GM23248 (cell line): ENCODE measurements at regions not wholly inside any gene's neighbourhood (a gene's known extent, or its start where the extent isn't known, plus 50 kb on each side); places are given as distances from the start of the nearest gene placed in this dataset.

Experiments used
- DNase-seq: peaks from one replicate; pipeline ENCODE4 v3.0.0-alpha.2; 2015
- H2AFZ ChIP-seq: fragments of 200-600 bp; sonication (generic); 2 replicates; pipeline ENCODE4 v1.6.1; 2016; ENCODE audit warnings: antibody characterized with exemption
- H3F3A ChIP-seq: fragments of 200-600 bp; sonication (generic); 2 replicates; pipeline ENCODE4 v1.6.1; 2016; ENCODE audit warnings: mild to moderate bottlenecking, antibody characterized with exemption, mixed run types; ENCODE audit not compliant: insufficient read depth
- H3K27ac ChIP-seq: fragments of 200-600 bp; sonication (generic); 2 replicates; pipeline ENCODE4 v1.5.1; 2016; ENCODE audit warnings: mild to moderate bottlenecking
- H3K27me3 ChIP-seq: fragments of 200-600 bp; sonication (generic); replicated peaks from 2 replicates; pipeline ENCODE4 v1.6.1; 2016; ENCODE audit warnings: mild to moderate bottlenecking; ENCODE audit not compliant: insufficient read depth
- H3K36me3 ChIP-seq: fragments of 200-600 bp; sonication (generic); 2 replicates; pipeline ENCODE4 v1.6.1; 2016; ENCODE audit warnings: low read depth, mild to moderate bottlenecking
- H3K4me1 ChIP-seq: fragments of 200-600 bp; sonication (generic); 2 replicates; pipeline ENCODE4 v1.6.1; 2016; ENCODE audit warnings: mild to moderate bottlenecking; ENCODE audit not compliant: insufficient read depth
- H3K4me2 ChIP-seq: fragments of 200-600 bp; sonication (generic); one replicate; pipeline ENCODE4 v1.6.1; 2016; ENCODE audit warnings: mild to moderate bottlenecking; ENCODE audit not compliant: unreplicated experiment
- H3K4me3 ChIP-seq: fragments of 200-600 bp; sonication (generic); 2 replicates; pipeline ENCODE4 v1.5.1; 2016; ENCODE audit warnings: mild to moderate bottlenecking
- H3K79me2 ChIP-seq: fragments of 200-600 bp; sonication (generic); 2 replicates; pipeline ENCODE4 v1.6.1; 2016; ENCODE audit warnings: mild to moderate bottlenecking; ENCODE audit not compliant: insufficient read depth
- H3K9ac ChIP-seq: fragments of 200-600 bp; sonication (generic); 2 replicates; pipeline ENCODE4 v1.6.1; 2016; ENCODE audit warnings: mild to moderate bottlenecking
- H3K9me2 ChIP-seq: fragments of 200-600 bp; sonication (generic); 2 replicates; pipeline ENCODE4 v1.6.1; 2016; ENCODE audit warnings: mixed run types, mild to moderate bottlenecking, moderate library complexity; ENCODE audit not compliant: insufficient read depth
- H3K9me3 ChIP-seq: fragments of 200-600 bp; sonication (generic); one replicate; pipeline ENCODE4 v1.6.1; 2017; ENCODE audit warnings: low read depth
- H4K20me1 ChIP-seq: fragments of 200-600 bp; sonication (generic); 2 replicates; pipeline ENCODE4 v1.6.0; 2016; ENCODE audit not compliant: insufficient read depth
- EZH2 ChIP-seq: fragments of 200-600 bp; sonication (generic); IDR thresholded peaks from 2 replicates; pipeline ENCODE4 v1.6.1; 2018; ENCODE audit warnings: antibody characterized with exemption, mild to moderate bottlenecking; ENCODE audit not compliant: insufficient read depth, poor library complexity, severe bottlenecking
- EZH2phosphoT487 ChIP-seq: fragments of 200-600 bp; sonication (generic); IDR thresholded peaks from 2 replicates; pipeline ENCODE4 v1.6.1; 2018; ENCODE audit warnings: antibody characterized with exemption, moderate library complexity, mild to moderate bottlenecking, low read depth; ENCODE audit not compliant: insufficient read depth
- WGBS, 2 experiments: methylation state at CpG; one replicate each; pipeline ENCODE4 v1.1.6; 2015 to 2017; ENCODE audit warnings: low lambda C conversion rate in 2 of 2, low coverage in 1 of 2; ENCODE audit errors: missing lambda C conversion rate in 2 of 2; 5-methylcytosine and 5-hydroxymethylcytosine counted together
- in situ Hi-C: fragments of 300-500 bp; cut with MboI; formaldehyde crosslinking; loops from 2 replicates; pipeline ENCODE4 v1.15.0; 2020

GRCh38 chr18:28455971-28456370, 279.0 kb upstream of the CDH2 start:
- Histone ChIP-seq H3F3A (no peaks in the 10 kb centered on the region), H2AFZ (no peak overlapping the region), H3K4me3 (no peak overlapping the region), H3K9me3 (no peaks in the 10 kb centered on the region), H3K9me2 (no peaks in the 10 kb centered on the region), H3K4me2 (no peak overlapping the region), H3K79me2 (no peaks in the 10 kb centered on the region), H3K36me3 (no peaks in the 10 kb centered on the region), H3K4me1 (no peaks in the 10 kb centered on the region), H4K20me1 (no peaks in the 10 kb centered on the region), H3K9ac (no peak overlapping the region), H3K27ac (no peak overlapping the region), H3K27me3 (no peaks in the 10 kb centered on the region; the same call in 1 of the 2 replicates)
- TF ChIP-seq EZH2 (no peak), EZH2phosphoT487 (no peak)
- in situ Hi-C loops: no loop called here
- DNase-seq: no peak
- 40% methylated on average over 2 of the region's 2 CpGs for WGBS, 2 experiments

DNA sequence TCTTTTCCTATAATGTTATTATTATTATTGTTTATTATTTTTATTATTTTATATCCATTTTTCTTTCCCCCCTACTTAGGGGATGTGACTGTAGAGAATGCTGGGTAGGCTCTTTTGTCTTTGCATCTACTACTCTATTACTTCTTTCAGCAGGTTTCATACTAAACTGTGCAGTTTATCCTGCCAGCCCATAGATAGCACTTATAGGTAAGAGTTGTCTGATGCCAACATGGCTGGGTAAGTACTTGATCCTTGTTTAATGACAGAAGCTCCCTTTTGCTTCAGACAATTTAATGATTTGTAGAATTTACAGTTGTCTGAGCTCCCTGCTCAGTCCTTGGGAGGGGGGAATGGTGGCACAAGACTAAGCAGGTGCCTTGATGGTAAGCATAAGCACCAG, 262.9 kb upstream of the CDH2 start:
- H3K36me3 ChIP-seq: no peaks in the 10 kb centered on the region
- in situ Hi-C loops: no loop called here
- H4K20me1 ChIP-seq: no peaks in the 10 kb centered on the region
- H3K79me2 ChIP-seq: no peaks in the 10 kb centered on the region
- peak; percentile 68 for DNase-seq
- no peak overlapping the region for H3K9ac ChIP-seq
- H3K9me2 ChIP-seq: no peaks in the 10 kb centered on the region
- H3K4me1 ChIP-seq: no peaks in the 10 kb centered on the region
- H3K27me3 ChIP-seq: no peaks in the 10 kb centered on the region
- H3K4me2 ChIP-seq: no peak overlapping the region
- no peak overlapping the region for H2AFZ ChIP-seq
- no peaks in the 10 kb centered on the region for H3F3A ChIP-seq
- H3K4me3 ChIP-seq: no peak overlapping the region
- no peaks in the 10 kb centered on the region for H3K9me3 ChIP-seq
- no peak for TF ChIP-seq EZH2phosphoT487
- no peak for TF ChIP-seq EZH2
- H3K27ac ChIP-seq: no peak overlapping the region

- 53 to 63% methylated on average over 2 of the region's 2 CpGs for WGBS, 2 experiments
- in situ Hi-C loops: no loop called here
- no peak overlapping the region for H3K4me3 ChIP-seq
Observed at GRCh38 chr18:28438381-28438780, 261.5 kb upstream of the CDH2 start.

DNA sequence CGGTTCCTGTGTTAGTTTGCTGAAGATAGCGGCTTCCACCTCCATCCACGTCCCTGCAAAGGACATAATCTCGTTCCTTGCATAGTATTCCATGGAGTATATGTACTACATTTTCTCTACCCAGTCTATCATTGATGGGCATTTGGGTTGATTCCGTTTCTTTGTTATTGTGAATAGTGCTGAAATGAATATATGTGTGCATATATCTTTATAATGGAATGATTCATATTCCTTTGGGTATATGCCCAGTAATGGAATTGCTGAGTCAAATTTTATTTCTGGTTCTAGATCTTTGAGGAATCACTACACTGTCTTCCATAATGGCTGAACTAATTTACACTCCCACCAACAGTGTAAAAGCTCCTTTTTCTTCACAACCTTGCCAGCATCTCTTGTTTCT, 255.4 kb upstream of the CDH2 start:
- in situ Hi-C loops: no loop called here
- Histone ChIP-seq H3K79me2 (no peaks in the 10 kb centered on the region), H2AFZ (no peak overlapping the region), H3K27me3 (no peaks in the 10 kb centered on the region; the same call in 1 of the 2 replicates), H4K20me1 (no peaks in the 10 kb centered on the region), H3K9ac (no peak overlapping the region), H3K4me1 (0 out of 2 replicates have a peak, but pooled peaks cover 3% of the 10 kb centered on the region), H3K4me3 (no peak overlapping the region), H3K36me3 (no peaks in the 10 kb centered on the region), H3K27ac (no peak overlapping the region), H3F3A (0 out of 2 replicates have a peak, but pooled peaks cover 6% of the 10 kb centered on the region), H3K9me3 (no peaks in the 10 kb centered on the region), H3K4me2 (no peak overlapping the region), H3K9me2 (no peaks in the 10 kb centered on the region; the same call in 1 of the 2 replicates)
- DNase-seq: peak; percentile 30
- WGBS, 2 experiments: 15 to 20% methylated on average over 5 of the region's 5 CpGs
- no peak for TF ChIP-seq EZH2
- TF ChIP-seq EZH2phosphoT487: no peak

More at GRCh38 chr18:28438381-28438780, 261.5 kb upstream of the CDH2 start:
- TF ChIP-seq EZH2 (no peak), EZH2phosphoT487 (no peak)
- Histone ChIP-seq H2AFZ (no peak overlapping the region; the same call in 1 of the 2 replicates), H3K4me2 (no peak overlapping the region), H3K9ac (no peak overlapping the region), H3K27me3 (no peaks in the 10 kb centered on the region), H3F3A (no peaks in the 10 kb centered on the region), H4K20me1 (no peaks in the 10 kb centered on the region), H3K36me3 (no peaks in the 10 kb centered on the region), H3K4me1 (no peaks in the 10 kb centered on the region), H3K9me3 (no peaks in the 10 kb centered on the region), H3K79me2 (no peaks in the 10 kb centered on the region), H3K27ac (no peak overlapping the region), H3K9me2 (no peaks in the 10 kb centered on the region)
- no peak for DNase-seq

GRCh38 chr18:28425886-28426285, 249.0 kb upstream of the CDH2 start:
- TF ChIP-seq EZH2phosphoT487 (no peak), EZH2 (no peak)
- H3K4me2 ChIP-seq: no peak overlapping the region
- no peak overlapping the region for H3K9ac ChIP-seq
- WGBS, 2 experiments: 33 to 39% methylated on average over 5 of the region's 5 CpGs
- no peaks in the 10 kb centered on the region; the same call in 1 of the 2 replicates for H3K9me2 ChIP-seq
- DNase-seq: no peak
- no peaks in the 10 kb centered on the region for H3F3A ChIP-seq
- in situ Hi-C loops: no loop called here
- H3K27me3 ChIP-seq: no peaks in the 10 kb centered on the region; the same call in 1 of the 2 replicates
- no peaks in the 10 kb centered on the region for H4K20me1 ChIP-seq
- no peak overlapping the region for H3K27ac ChIP-seq
- H3K4me1 ChIP-seq: no peaks in the 10 kb centered on the region
- no peaks in the 10 kb centered on the region for H3K36me3 ChIP-seq
- H2AFZ ChIP-seq: no peak overlapping the region
- H3K9me3 ChIP-seq: no peaks in the 10 kb centered on the region
- no peak overlapping the region for H3K4me3 ChIP-seq
- no peaks in the 10 kb centered on the region for H3K79me2 ChIP-seq
